ENCODE measurements at regions not wholly inside any gene's neighbourhood (a gene's known extent, or its start where the extent isn't known, plus 50 kb on each side); places are given as distances from the start of the nearest gene placed in this dataset.
A peak's percentile ranks its signal among the peaks of the same experiment; 100 is the strongest.

GRCh38 chr14:34324363-34324795, 137.7 kb downstream of the SPTSSA start:
- peak; percentile 57 for TF ChIP-seq CTCF (IDR thresholded peaks at IDR 0.05; ENCODE audit: low read depth, low read length)
- DNase-seq (ENCODE audit: extremely low read depth, low read depth) = peak; percentile 14

DNA sequence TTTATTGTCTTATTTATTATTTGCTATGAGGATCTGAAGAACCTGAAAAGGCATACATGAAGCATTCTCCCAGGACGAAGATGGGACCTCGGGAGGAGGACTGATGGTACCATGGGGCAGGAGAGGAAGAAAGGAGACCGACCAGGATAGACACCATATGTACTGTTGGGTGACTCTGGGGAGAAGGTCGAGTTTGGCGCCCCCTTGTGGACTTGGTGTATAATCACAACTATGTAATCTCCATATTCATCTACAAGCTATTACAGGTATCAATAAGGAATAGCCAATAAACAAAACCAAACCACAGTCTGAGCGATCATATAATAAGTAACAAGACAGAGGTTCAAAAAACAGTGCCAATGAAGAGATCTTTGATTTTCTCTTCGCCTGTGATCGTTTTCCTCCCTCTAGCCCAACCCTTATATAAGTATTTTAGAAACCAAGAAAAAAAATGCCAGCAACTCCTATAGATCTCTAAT, 139.1 kb downstream of the SPTSSA start:
- peak; percentile 71 for TF ChIP-seq CTCF (IDR thresholded peaks at IDR 0.05; ENCODE audit: low read depth, low read length)
- DNase-seq (ENCODE audit: extremely low read depth, low read depth) = peak; percentile 15

DNA sequence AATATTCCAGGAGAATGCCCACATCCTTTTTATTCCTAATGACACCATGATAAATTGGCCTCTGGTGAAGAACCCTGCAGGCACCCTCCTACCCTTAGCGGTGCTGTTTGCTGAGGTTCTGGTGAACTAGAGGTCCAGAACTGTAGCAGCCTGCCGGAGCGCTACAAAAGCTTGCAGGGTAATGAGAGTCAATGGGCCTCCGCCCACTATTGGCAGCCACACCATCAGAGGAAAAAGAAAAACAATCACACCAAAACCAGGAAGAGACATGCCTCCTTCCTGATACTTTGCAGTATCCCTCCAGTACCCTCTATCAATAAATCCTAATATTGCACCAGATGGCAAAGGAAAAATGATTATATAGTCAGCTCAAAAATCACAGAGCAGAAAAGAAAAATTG, 142.9 kb downstream of the SPTSSA start:
- TF ChIP-seq CTCF (IDR thresholded peaks at IDR 0.05; ENCODE audit: low read depth, low read length) = no peak
- no peak for DNase-seq (ENCODE audit: extremely low read depth, low read depth)

GRCh38 chr14:34318014-34318413, 144.0 kb downstream of the SPTSSA start:
- TF ChIP-seq CTCF (IDR thresholded peaks at IDR 0.05; ENCODE audit: low read depth, low read length) = no peak

GRCh38 chr14:34310724-34311123, 151.3 kb downstream of the SPTSSA start:
- DNase-seq (ENCODE audit: extremely low read depth, low read depth) = no peak
- no peak for TF ChIP-seq CTCF (IDR thresholded peaks at IDR 0.05; ENCODE audit: low read depth, low read length)

More at GRCh38 chr14:34318014-34318413, 144.0 kb downstream of the SPTSSA start:
- no peak for DNase-seq (ENCODE audit: extremely low read depth, low read depth)

- TF ChIP-seq CTCF (IDR thresholded peaks at IDR 0.05; ENCODE audit: low read depth, low read length) = no peak
- DNase-seq (ENCODE audit: extremely low read depth, low read depth) = no peak
Measured at GRCh38 chr14:34303811-34304210, 158.2 kb downstream of the SPTSSA start.

GRCh38 chr14:34302654-34303053, 159.4 kb downstream of the SPTSSA start:
- no peak for DNase-seq (ENCODE audit: extremely low read depth, low read depth)
- no peak for TF ChIP-seq CTCF (IDR thresholded peaks at IDR 0.05; ENCODE audit: low read depth, low read length)
